SK-N-MC (cell line): ENCODE measurements at regions not wholly inside any gene's neighbourhood (a gene's known extent, or its start where the extent isn't known, plus 50 kb on each side); places are given as distances from the start of the nearest gene placed in this dataset.

ENCODE experiments used
- DNase-seq: peaks from one replicate; pipeline ENCODE4 v3.0.0-alpha.2; 2011; ENCODE audit warnings: low read depth, low spot score
- H3K27ac ChIP-seq: fragments of 200-600 bp; sonication (generic); 2 replicates; pipeline ENCODE4 v1.5.1; 2016; ENCODE audit warnings: mixed run types
- H3K36me3 ChIP-seq: fragments of 200-600 bp; sonication (generic); 2 replicates; pipeline ENCODE4 v1.6.1; 2017; ENCODE audit warnings: antibody characterized with exemption, low read length, mixed read lengths; ENCODE audit not compliant: insufficient read depth
- H3K4me3 ChIP-seq: fragments of 200-600 bp; sonication (generic); 2 replicates; pipeline ENCODE4 v1.5.1; 2016
- H3K9ac ChIP-seq: fragments of 200-600 bp; sonication (generic); 2 replicates; pipeline ENCODE4 v1.8.0; 2017; ENCODE audit warnings: mixed run types, mixed read lengths; ENCODE audit not compliant: insufficient read length
- H3K9me3 ChIP-seq: fragments of 200-600 bp; sonication (generic); 2 replicates; pipeline ENCODE4 v1.6.1; 2017; ENCODE audit warnings: low read depth, mild to moderate bottlenecking, antibody characterized with exemption, low read length, moderate library complexity, mixed read lengths
- EZH2 ChIP-seq: fragments of 200-600 bp; sonication (generic); IDR thresholded peaks from one replicate; pipeline ENCODE4 v1.6.1; 2017; ENCODE audit warnings: antibody characterized with exemption
- FOXP2 ChIP-seq: optimal IDR thresholded peaks from 2 replicates; pipeline ENCODE3; 2011; ENCODE audit warnings: mild to moderate bottlenecking, moderate library complexity; ENCODE audit not compliant: insufficient read depth; ENCODE audit errors: extremely low read length, control extremely low read depth
- POLR2AphosphoS5 ChIP-seq: IDR thresholded peaks from 2 replicates; pipeline ENCODE4 v1.6.1; 2012; ENCODE audit warnings: mild to moderate bottlenecking, low read depth, low read length, borderline replicate concordance

GRCh38 chr11:70012134-70012733 is 65.9 kb upstream of the ANO1 start:
- H3K36me3 ChIP-seq = no peaks in the 10 kb centered on the region
- TF ChIP-seq FOXP2 (no peak), EZH2 (no peak), POLR2AphosphoS5 (no peak)
- no peak for DNase-seq

GRCh38 chr11:70014291-70014690 is 63.8 kb upstream of the ANO1 start:
- TF ChIP-seq EZH2 (no peak), FOXP2 (no peak), POLR2AphosphoS5 (no peak)
- Histone ChIP-seq H3K9ac (no peak overlapping the region), H3K36me3 (no peaks in the 10 kb centered on the region), H3K9me3 (no peaks in the 10 kb centered on the region), H3K27ac (no peak overlapping the region), H3K4me3 (no peak overlapping the region)
- no peak for DNase-seq

More at GRCh38 chr11:70012134-70012733, 65.9 kb upstream of the ANO1 start:
- no peak overlapping the region for H3K4me3 ChIP-seq
- H3K9ac ChIP-seq = no peak overlapping the region
- H3K27ac ChIP-seq = no peak overlapping the region
- H3K9me3 ChIP-seq = no peaks in the 10 kb centered on the region

GRCh38 chr11:70016666-70017367 is 61.3 kb upstream of the ANO1 start:
- TF ChIP-seq EZH2 = no peak
- no peak for TF ChIP-seq POLR2AphosphoS5
- TF ChIP-seq FOXP2 = no peak
- no peak for DNase-seq
- Histone ChIP-seq H3K36me3 (no peaks in the 10 kb centered on the region), H3K9me3 (no peaks in the 10 kb centered on the region), H3K4me3 (no peak overlapping the region), H3K9ac (no peak overlapping the region), H3K27ac (no peak overlapping the region)

GRCh38 chr11:70018816-70019215 is 59.3 kb upstream of the ANO1 start:
- no peak for DNase-seq
- no peak overlapping the region for H3K4me3 ChIP-seq
- H3K9me3 ChIP-seq = no peaks in the 10 kb centered on the region
- H3K27ac ChIP-seq = no peak overlapping the region
- no peaks in the 10 kb centered on the region for H3K36me3 ChIP-seq
- H3K9ac ChIP-seq = no peak overlapping the region
- TF ChIP-seq EZH2 (no peak), FOXP2 (no peak), POLR2AphosphoS5 (no peak)

- Histone ChIP-seq H3K9me3 (no peaks in the 10 kb centered on the region), H3K27ac (no peak overlapping the region), H3K9ac (no peak overlapping the region), H3K4me3 (no peak overlapping the region), H3K36me3 (no peaks in the 10 kb centered on the region)
- no peak for DNase-seq
- TF ChIP-seq FOXP2 (no peak), POLR2AphosphoS5 (no peak), EZH2 (no peak)
Observed at GRCh38 chr11:70019576-70020011, 58.5 kb upstream of the ANO1 start.

- TF ChIP-seq EZH2 = no peak
- no peak for TF ChIP-seq FOXP2
- TF ChIP-seq POLR2AphosphoS5 = no peak
- H3K27ac ChIP-seq = no peak overlapping the region
- H3K9me3 ChIP-seq = no peaks in the 10 kb centered on the region
- H3K4me3 ChIP-seq = no peak overlapping the region
- no peak overlapping the region for H3K9ac ChIP-seq
- DNase-seq = no peak
- no peaks in the 10 kb centered on the region for H3K36me3 ChIP-seq
Observed at GRCh38 chr11:70020336-70021214, 57.5 kb upstream of the ANO1 start.

- Histone ChIP-seq H3K27ac (no peak overlapping the region), H3K9me3 (no peaks in the 10 kb centered on the region), H3K9ac (no peak overlapping the region), H3K4me3 (no peak overlapping the region), H3K36me3 (no peaks in the 10 kb centered on the region)
- no peak for TF ChIP-seq FOXP2
- no peak for TF ChIP-seq EZH2
- no peak for TF ChIP-seq POLR2AphosphoS5
- no peak for DNase-seq
Observed at GRCh38 chr11:70021586-70021985, 56.5 kb upstream of the ANO1 start.

GRCh38 chr11:70024036-70024772 is 53.9 kb upstream of the ANO1 start:
- DNase-seq = no peak
- no peaks in the 10 kb centered on the region for H3K36me3 ChIP-seq
- H3K27ac ChIP-seq = no peak overlapping the region
- no peak overlapping the region for H3K9ac ChIP-seq
- no peak overlapping the region for H3K4me3 ChIP-seq
- TF ChIP-seq EZH2 (no peak), FOXP2 (no peak), POLR2AphosphoS5 (no peak)
- H3K9me3 ChIP-seq = no peaks in the 10 kb centered on the region
